ENCODE measurements at regions not wholly inside any gene's neighbourhood (a gene's known extent, or its start where the extent isn't known, plus 50 kb on each side); places are given as distances from the start of the nearest gene placed in this dataset.

- Mint-ChIP-seq H3K4me1 (peaks cover 51% of the 10 kb centered on the region), H3K36me3 (no peaks in the 10 kb centered on the region), H3K27me3 (ENCODE audit: low read depth) (peaks cover 100% of the 10 kb centered on the region), H3K4me3 (peak overlapping the region; percentile 65), H3K27ac (no peak overlapping the region), H3K9me3 (no peaks in the 10 kb centered on the region)
- peak; percentile 33 for DNase-seq (ENCODE audit: low spot score)
- ChIA-PET POLR2A (interaction anchor here (0.9 kb wide), 1 partner anchor 11 kb away, joined by 3 read pairs; no protein-coding TSS in a partner anchor), CTCF (interaction anchor here (1.5 to 3.4 kb wide), 3 partner anchors 12 to 185 kb away, joined by 4 to 16 read pairs (median 6); no protein-coding TSS in a partner anchor)
- ATAC-seq = peak; percentile 2; the same call in 1 of the 2 replicates
- TF ChIP-seq GABPB1 (CRISPR knock-in tag; IDR thresholded peaks at IDR 0.05) = no peak
- no peak for TF ChIP-seq TEAD4 (CRISPR knock-in tag; IDR thresholded peaks at IDR 0.05)
- TF ChIP-seq USF2 (CRISPR knock-in tag; IDR thresholded peaks at IDR 0.05) = no peak
- TF ChIP-seq FOXP1 (CRISPR knock-in tag; IDR thresholded peaks at IDR 0.05; ENCODE audit: borderline replicate concordance) = no peak
- no peak for TF ChIP-seq ZNF671 (CRISPR knock-in tag; IDR thresholded peaks at IDR 0.05)
- TF ChIP-seq AFF4 (CRISPR knock-in tag; IDR thresholded peaks at IDR 0.05; ENCODE audit: borderline replicate concordance) = no peak
- TF ChIP-seq JAZF1 (CRISPR knock-in tag; IDR thresholded peaks at IDR 0.05) = no peak
- no peak for TF ChIP-seq PRDM15 (CRISPR knock-in tag; IDR thresholded peaks at IDR 0.05)
- TF ChIP-seq OVOL2 (CRISPR knock-in tag; IDR thresholded peaks at IDR 0.05; ENCODE audit: borderline replicate concordance) = no peak
- TF ChIP-seq IRF1 (CRISPR knock-in tag; IDR thresholded peaks at IDR 0.05) = no peak
- no peak for TF ChIP-seq ELF4 (CRISPR knock-in tag; IDR thresholded peaks at IDR 0.05; ENCODE audit: low read depth)
- no peak for TF ChIP-seq NFE2L1 (CRISPR knock-in tag; IDR thresholded peaks at IDR 0.05)
- TF ChIP-seq AR (CRISPR knock-in tag; IDR thresholded peaks at IDR 0.05) = no peak
These were observed 56.9 kb upstream of the TMEM33 start for GRCh38 chr4:41878170-41878969.
